Ishikawa (cell line): ENCODE measurements at regions not wholly inside any gene's neighbourhood (a gene's known extent, or its start where the extent isn't known, plus 50 kb on each side); places are given as distances from the start of the nearest gene placed in this dataset.

ENCODE experiments used
- CEBPB ChIP-seq: IDR thresholded peaks from 2 replicates; pipeline ENCODE4 v1.6.1; 2012
- CREB1 ChIP-seq: IDR thresholded peaks from 2 replicates; pipeline ENCODE4 v1.6.1; 2012; ENCODE audit warnings: low read depth
- EGR1 ChIP-seq: IDR thresholded peaks from 2 replicates; pipeline ENCODE4 v1.6.1; 2012
- EP300 ChIP-seq: IDR thresholded peaks from 2 replicates; pipeline ENCODE4 v1.6.1; 2012; ENCODE audit warnings: borderline replicate concordance
- FOXM1 ChIP-seq: IDR thresholded peaks from 2 replicates; pipeline ENCODE4 v1.6.1; 2012; ENCODE audit warnings: low read depth, borderline replicate concordance
- NFIC ChIP-seq: IDR thresholded peaks from 2 replicates; pipeline ENCODE4 v1.6.1; 2012
- RAD21 ChIP-seq: IDR thresholded peaks from 2 replicates; pipeline ENCODE4 v1.6.1; 2012; ENCODE audit warnings: low read depth
- REST ChIP-seq: IDR thresholded peaks from 2 replicates; pipeline ENCODE4 v1.6.1; 2012; ENCODE audit warnings: low read depth, mild to moderate bottlenecking
- TAF1 ChIP-seq: IDR thresholded peaks from 2 replicates; pipeline ENCODE4 v1.6.1; 2012; ENCODE audit warnings: low read depth, mild to moderate bottlenecking
- TCF12 ChIP-seq: IDR thresholded peaks from 2 replicates; pipeline ENCODE4 v1.6.1; 2012; ENCODE audit warnings: low read depth
- TEAD4 ChIP-seq: IDR thresholded peaks from 2 replicates; pipeline ENCODE4 v1.6.1; 2012
- USF1 ChIP-seq: IDR thresholded peaks from 2 replicates; pipeline ENCODE4 v1.6.1; 2012
- YY1 ChIP-seq: IDR thresholded peaks from 2 replicates; pipeline ENCODE4 v1.6.1; 2012; ENCODE audit warnings: low read depth
- ZBTB7A ChIP-seq: IDR thresholded peaks from 2 replicates; pipeline ENCODE4 v1.6.1; 2012; ENCODE audit warnings: low read depth
- TF ChIP-seq, protein P1 (sequence below): IDR thresholded peaks from 2 replicates; pipeline ENCODE4 v1.6.1; 2012

GRCh38 chr5:155661859-155662258, 648.3 kb downstream of the KIF4B start:
- no peak for TF ChIP-seq YY1
- TF ChIP-seq ZBTB7A, result no peak
- TF ChIP-seq CEBPB, result no peak
- TF ChIP-seq CREB1, result no peak
- no peak for TF ChIP-seq FOXM1
- TF ChIP-seq, protein P1, sequence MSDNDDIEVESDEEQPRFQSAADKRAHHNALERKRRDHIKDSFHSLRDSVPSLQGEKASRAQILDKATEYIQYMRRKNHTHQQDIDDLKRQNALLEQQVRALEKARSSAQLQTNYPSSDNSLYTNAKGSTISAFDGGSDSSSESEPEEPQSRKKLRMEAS, result no peak
- TF ChIP-seq USF1, result no peak
- no peak for TF ChIP-seq RAD21
- TF ChIP-seq REST, result no peak

- no peak for TF ChIP-seq REST
- no peak for TF ChIP-seq ZBTB7A
- no peak for TF ChIP-seq TCF12
- no peak for TF ChIP-seq USF1
- no peak for TF ChIP-seq TAF1
- TF ChIP-seq EGR1, result no peak
- TF ChIP-seq RAD21, result no peak
- TF ChIP-seq EP300, result no peak
- no peak for TF ChIP-seq CREB1
- TF ChIP-seq NFIC, result no peak
- TF ChIP-seq, protein P1, result no peak
- no peak for TF ChIP-seq CEBPB
Observed at GRCh38 chr5:155665361-155665760, 651.8 kb downstream of the KIF4B start.

DNA sequence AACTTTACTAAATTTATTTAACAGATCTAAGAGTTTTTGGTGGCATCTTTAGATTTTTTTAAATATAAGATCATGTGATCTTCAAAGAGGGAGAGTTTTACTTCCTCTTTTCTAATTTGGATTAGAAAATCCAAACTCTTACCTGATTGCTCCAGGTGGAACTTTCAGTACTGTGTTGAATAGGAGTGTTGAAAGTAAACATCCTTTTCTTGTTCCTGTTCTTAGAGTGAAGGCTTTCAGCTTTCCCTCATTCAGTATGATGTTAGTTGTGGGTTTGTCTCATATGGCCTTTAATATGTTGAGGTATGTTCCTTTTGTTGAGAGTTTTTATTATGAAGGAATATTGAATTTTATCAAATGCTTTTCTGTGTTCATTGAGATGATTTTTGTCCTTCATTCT, 650.0 kb upstream of the SGCD start:
- no peak for TF ChIP-seq YY1
- TF ChIP-seq TEAD4, result no peak
- TF ChIP-seq NFIC, result no peak
- no peak for TF ChIP-seq TCF12
- no peak for TF ChIP-seq EP300
- TF ChIP-seq CEBPB, result no peak
- TF ChIP-seq, protein P1, result no peak
- no peak for TF ChIP-seq EGR1
- TF ChIP-seq CREB1, result no peak
- no peak for TF ChIP-seq RAD21
- TF ChIP-seq ZBTB7A, result no peak
- TF ChIP-seq REST, result no peak
- no peak for TF ChIP-seq TAF1

DNA sequence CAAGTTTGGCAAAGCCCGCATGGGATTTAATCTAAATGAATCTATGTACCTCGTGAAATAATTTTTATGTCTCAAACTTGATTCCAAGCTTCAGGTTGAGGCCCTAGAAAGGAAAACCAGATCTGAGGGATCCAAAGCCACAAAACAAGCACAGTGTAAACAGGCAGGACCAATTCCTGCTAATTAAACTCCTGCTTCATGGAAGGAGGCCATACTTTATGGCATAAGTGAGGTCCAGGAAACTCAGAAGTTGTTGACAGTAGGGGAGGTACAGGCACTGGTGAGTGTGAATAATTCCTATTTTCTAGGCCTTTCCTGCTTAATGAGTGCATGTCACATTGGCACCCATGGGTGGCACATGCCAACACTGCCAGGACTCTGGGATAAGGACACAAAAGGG, 648.6 kb upstream of the SGCD start:
- no peak for TF ChIP-seq USF1
- no peak for TF ChIP-seq EGR1
- no peak for TF ChIP-seq CREB1
- TF ChIP-seq REST, result no peak
- no peak for TF ChIP-seq TAF1
- TF ChIP-seq, protein P1, result no peak
- TF ChIP-seq EP300, result no peak
- TF ChIP-seq TCF12, result no peak
- TF ChIP-seq NFIC, result no peak
- TF ChIP-seq CEBPB, result no peak
- TF ChIP-seq RAD21, result no peak
- no peak for TF ChIP-seq YY1
- TF ChIP-seq FOXM1, result no peak
- no peak for TF ChIP-seq ZBTB7A
- TF ChIP-seq TEAD4, result no peak
